HG03378 (cell line): ENCODE measurements at regions not wholly inside any gene's neighbourhood (a gene's known extent, or its start where the extent isn't known, plus 50 kb on each side); places are given as distances from the start of the nearest gene placed in this dataset.
A peak's percentile ranks its signal among the peaks of the same experiment; 100 is the strongest.
"Not testable (repeated sequence)": the region's sequence is repeated elsewhere in the genome, so short reads cannot be mapped to it uniquely, and the experiment has no call there.

Experiments used
- ATAC-seq: cut with Tn5 transposase; IDR thresholded peaks from one replicate; pipeline ENCODE4 v1.9.1; 2021; ENCODE audit warnings: mild to moderate bottlenecking, moderate library complexity; ENCODE audit not compliant: unreplicated experiment

- peak; percentile 61 for ATAC-seq
These were observed 58.0 kb upstream of the AHI1 start for GRCh38 chr6:135555550-135555949.

GRCh38 chr6:135557582-135557981, 60.0 kb upstream of the AHI1 start:
- no peak for ATAC-seq

GRCh38 chr6:135565605-135566004, 68.1 kb upstream of the AHI1 start:
- not testable (repeated sequence) for ATAC-seq

GRCh38 chr6:135566311-135567068, 69.0 kb upstream of the AHI1 start:
- ATAC-seq, result no peak

GRCh38 chr6:135567375-135568083, 70.0 kb upstream of the AHI1 start:
- ATAC-seq, result no peak

- ATAC-seq, result peak; percentile 53
These were observed 70.8 kb upstream of the AHI1 start for GRCh38 chr6:135568379-135568778.

- no peak for ATAC-seq
These were observed 74.5 kb upstream of the AHI1 start for GRCh38 chr6:135572051-135572450.

GRCh38 chr6:135575629-135576028, 78.1 kb upstream of the AHI1 start:
- no peak for ATAC-seq

GRCh38 chr6:135576055-135576454, 78.5 kb upstream of the AHI1 start:
- no peak for ATAC-seq

GRCh38 chr6:135577059-135577538, 79.6 kb upstream of the AHI1 start:
- ATAC-seq, result peak; percentile 96

- no peak for ATAC-seq
These were observed 81.4 kb upstream of the AHI1 start for GRCh38 chr6:135578976-135579375.

GRCh38 chr6:135581211-135581610, 83.7 kb upstream of the AHI1 start:
- ATAC-seq, result no peak

GRCh38 chr6:135583256-135583761, 85.8 kb upstream of the AHI1 start:
- no peak for ATAC-seq

GRCh38 chr6:135586388-135586787, 88.8 kb upstream of the AHI1 start:
- ATAC-seq, result no peak

GRCh38 chr6:135586844-135587243, 89.3 kb upstream of the AHI1 start:
- ATAC-seq, result peak; percentile 49

- no peak for ATAC-seq
These were observed 94.7 kb upstream of the AHI1 start for GRCh38 chr6:135592276-135592675.

- ATAC-seq, result no peak
These were observed 96.5 kb upstream of the AHI1 start for GRCh38 chr6:135594000-135594399.

- ATAC-seq, result no peak
These were observed 102.7 kb upstream of the AHI1 start for GRCh38 chr6:135600086-135600702.

GRCh38 chr6:135600931-135601330, 103.4 kb upstream of the AHI1 start:
- no peak for ATAC-seq

GRCh38 chr6:135601857-135602256, 104.3 kb upstream of the AHI1 start:
- ATAC-seq, result no peak

GRCh38 chr6:135603249-135603648, 105.7 kb upstream of the AHI1 start:
- no peak for ATAC-seq
